Neuronal stem cell (in vitro differentiated cells): ENCODE measurements at regions not wholly inside any gene's neighbourhood (a gene's known extent, or its start where the extent isn't known, plus 50 kb on each side); places are given as distances from the start of the nearest gene placed in this dataset.
"Not testable (repeated sequence)": the region's sequence is repeated elsewhere in the genome, so short reads cannot be mapped to it uniquely, and the experiment has no call there.

Experiments used
- DNase-seq: peaks from one replicate; pipeline ENCODE4 v3.0.0-alpha.2; 2013; ENCODE audit warnings: low spot score
- H2AFZ ChIP-seq: one replicate; pipeline ENCODE4 v1.6.1; 2013; ENCODE audit warnings: mild to moderate bottlenecking, low read length, inconsistent platforms
- H2AK5ac ChIP-seq: 2 replicates; pipeline ENCODE4 v1.6.1; 2013; ENCODE audit warnings: low read depth, mild to moderate bottlenecking, inconsistent platforms, low read length, moderate library complexity, mixed read lengths
- H2BK120ac ChIP-seq: 2 replicates; pipeline ENCODE4 v1.6.1; 2013; ENCODE audit warnings: low read depth, mild to moderate bottlenecking, inconsistent platforms, low read length, moderate library complexity, mixed read lengths
- H2BK12ac ChIP-seq: one replicate; pipeline ENCODE4 v1.6.1; 2013; ENCODE audit warnings: low read length, inconsistent platforms
- H2BK15ac ChIP-seq: 2 replicates; pipeline ENCODE4 v1.6.1; 2013; ENCODE audit warnings: mild to moderate bottlenecking, low read length, inconsistent platforms, mixed read lengths
- H2BK5ac ChIP-seq: one replicate; pipeline ENCODE4 v1.6.1; 2013; ENCODE audit warnings: inconsistent platforms, mild to moderate bottlenecking, low read length, moderate library complexity
- H3K14ac ChIP-seq: one replicate; pipeline ENCODE4 v1.6.1; 2013; ENCODE audit warnings: low read length, inconsistent platforms
- H3K18ac ChIP-seq: 2 replicates; pipeline ENCODE4 v1.6.1; 2013; ENCODE audit warnings: low read length, inconsistent platforms
- H3K23ac ChIP-seq: 2 replicates; pipeline ENCODE4 v1.6.1; 2013; ENCODE audit warnings: low read depth, mild to moderate bottlenecking, mixed read lengths, low read length, inconsistent platforms; ENCODE audit not compliant: poor library complexity
- H3K27ac ChIP-seq: replicated peaks from 3 replicates; pipeline ENCODE4 v1.5.1; 2013; ENCODE audit warnings: low read length, inconsistent platforms
- H3K27me3 ChIP-seq, 3 experiments: 2 replicates each; pipeline ENCODE4 v1.6.1; 2013; ENCODE audit warnings: low read length in 3 of 3, mild to moderate bottlenecking in 2 of 3, inconsistent platforms in 1 of 3, low read depth in 1 of 3, mixed read lengths in 1 of 3, moderate library complexity in 1 of 3; ENCODE audit not compliant: control insufficient read depth in 3 of 3, insufficient read depth in 3 of 3
- H3K36me3 ChIP-seq, 2 donors: replicated peaks in 1 of 2; 2 replicates each; pipeline ENCODE4 v1.6.1; 2013; ENCODE audit warnings: low read length in 2 of 2; ENCODE audit not compliant: control insufficient read depth in 2 of 2, insufficient read depth in 2 of 2
- H3K4ac ChIP-seq: 2 replicates; pipeline ENCODE4 v1.6.1; 2013; ENCODE audit warnings: inconsistent platforms, mild to moderate bottlenecking, low read length, moderate library complexity
- H3K4me1 ChIP-seq, 2 donors: 1 replicate in 1 of 2; 2 replicates in 1 of 2; pipeline ENCODE4 v1.6.1; 2013; ENCODE audit warnings: low read length in 2 of 2, low read depth in 1 of 2; ENCODE audit not compliant: control insufficient read depth in 2 of 2, insufficient read depth in 1 of 2
- H3K4me2 ChIP-seq: one replicate; pipeline ENCODE4 v1.6.1; 2013; ENCODE audit warnings: mild to moderate bottlenecking, low read length, inconsistent platforms; ENCODE audit not compliant: insufficient read depth, poor library complexity, severe bottlenecking
- H3K4me3 ChIP-seq, 2 donors: 2 replicates each; pipeline ENCODE4 v1.5.1; 2013; ENCODE audit warnings: low read length in 2 of 2, mild to moderate bottlenecking in 2 of 2, inconsistent platforms in 1 of 2, moderate library complexity in 1 of 2
- H3K79me1 ChIP-seq: one replicate; pipeline ENCODE4 v1.6.1; 2013; ENCODE audit warnings: low read depth, mild to moderate bottlenecking, inconsistent platforms, low read length, moderate library complexity
- H3K9ac ChIP-seq: one replicate; pipeline ENCODE4 v1.6.1; 2013; ENCODE audit warnings: mild to moderate bottlenecking, low read depth, low read length, inconsistent platforms; ENCODE audit not compliant: poor library complexity
- H3K9me3 ChIP-seq, 2 donors: replicated peaks in 1 of 2; 2 replicates each; pipeline versions ENCODE3 to v1.6.1; 2013; ENCODE audit warnings: low read length in 2 of 2, mild to moderate bottlenecking in 2 of 2, inconsistent platforms in 1 of 2, low read depth in 1 of 2, mixed read lengths in 1 of 2, moderate library complexity in 1 of 2; ENCODE audit not compliant: control insufficient read depth in 2 of 2, insufficient read depth in 1 of 2
- H4K8ac ChIP-seq: one replicate; pipeline ENCODE4 v1.6.1; 2013; ENCODE audit warnings: low read depth, mild to moderate bottlenecking, inconsistent platforms, low read length, moderate library complexity
- H4K91ac ChIP-seq: one replicate; pipeline ENCODE4 v1.6.1; 2013; ENCODE audit warnings: low read length, low read depth, mild to moderate bottlenecking, inconsistent platforms; ENCODE audit not compliant: poor library complexity
- whole genome bisulfite sequencing, 2 donors: extraction: QIAGEN DNeasy Blood & Tissue Kit; methylation state at CpG; one replicate each; pipeline ENCODE4 v1.1.7; 2013; ENCODE audit warnings: missing lambda C conversion rate in 2 of 2, mixed read lengths in 1 of 2; ENCODE audit not compliant: insufficient read length in 2 of 2, insufficient replicate concordance in 1 of 2; ENCODE audit errors: extremely low coverage in 2 of 2; 5-methylcytosine and 5-hydroxymethylcytosine counted together

DNA sequence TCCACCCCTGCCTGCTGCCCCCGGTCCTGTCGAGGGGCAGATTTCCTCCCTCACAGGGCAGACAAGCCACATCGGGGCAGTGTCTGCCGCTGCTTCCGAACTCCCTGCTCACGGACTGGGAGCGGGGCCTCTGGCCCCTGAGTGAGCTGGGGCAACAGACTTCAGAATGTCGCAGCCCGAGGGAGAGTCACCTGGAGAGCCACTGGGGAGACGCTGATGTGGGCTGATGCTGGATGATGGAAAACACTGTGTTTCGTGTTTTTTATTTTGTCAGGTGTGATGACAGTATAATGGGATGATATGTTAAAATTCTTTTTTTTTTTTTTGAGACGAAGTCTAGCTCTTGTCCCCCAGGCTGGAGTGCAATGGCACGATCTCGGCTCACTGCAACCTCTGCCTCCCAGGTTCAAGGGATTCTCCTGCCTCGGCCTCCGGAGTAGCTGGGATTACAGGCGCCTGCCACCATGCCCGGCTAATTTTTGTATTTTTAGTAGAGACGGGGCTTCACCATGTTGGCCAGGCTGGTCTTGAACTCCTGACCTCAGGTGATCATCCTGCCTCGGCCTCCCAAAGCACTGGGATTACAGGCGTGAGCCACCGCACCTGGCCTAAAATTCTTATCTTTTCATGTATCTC lies 52.1 kb upstream of the SEPTIN5 start:
- H3K4me3 ChIP-seq, H3K79me1 ChIP-seq, H3K4ac ChIP-seq, H3K9me3 ChIP-seq, H2AK5ac ChIP-seq, H2BK120ac ChIP-seq, H3K27ac ChIP-seq, H3K4me2 ChIP-seq, H3K18ac ChIP-seq, H3K9ac ChIP-seq, H3K36me3 ChIP-seq, H2BK15ac ChIP-seq, H2BK5ac ChIP-seq, H2AFZ ChIP-seq, H3K14ac ChIP-seq, H4K91ac ChIP-seq, H4K8ac ChIP-seq, DNase-seq, H2BK12ac ChIP-seq, H3K4me1 ChIP-seq, H3K23ac ChIP-seq: not testable (repeated sequence)
- H3K27me3 ChIP-seq, result peaks cover 0 to 32% (median 0%) of the 10 kb centered on the region in 3 experiments
- no CpG with 5 or more reads among the region's 22 CpGs for WGBS, 2 donors

DNA sequence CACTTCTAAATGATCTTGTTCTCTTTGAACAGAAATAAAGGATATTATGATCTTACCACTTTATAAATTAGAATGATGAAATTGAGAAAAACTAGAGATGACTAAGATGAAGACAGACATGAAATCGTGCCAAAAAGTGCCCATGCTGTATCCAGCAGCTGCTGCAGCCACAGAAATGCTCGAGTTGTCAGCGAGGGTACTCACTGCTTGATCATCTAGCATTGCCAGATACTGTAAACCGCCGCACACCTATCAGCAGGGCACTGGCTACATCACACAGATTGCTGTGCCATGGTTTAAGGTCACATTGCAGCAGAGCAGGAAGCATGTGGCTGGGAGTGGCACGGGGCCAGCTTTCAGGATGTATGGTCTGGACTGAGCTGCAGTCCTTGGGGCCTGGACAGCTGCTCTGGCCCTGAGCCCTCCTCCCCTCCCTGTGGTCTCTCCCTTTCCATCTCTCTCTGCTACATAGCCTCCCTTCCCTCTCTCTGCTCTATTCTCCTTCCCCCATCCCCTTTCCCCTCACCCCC lies 51.0 kb upstream of the SEPTIN5 start:
- Histone ChIP-seq H2BK120ac (no peak overlapping the region), H3K27ac (no peak overlapping the region), H3K27me3 (peaks cover 0 to 40% (median 0%) of the 10 kb centered on the region in 3 experiments), H3K79me1 (no peaks in the 10 kb centered on the region), H2AK5ac (no peak overlapping the region), H2BK15ac (no peak overlapping the region), H3K9me3 (no peaks in the 10 kb centered on the region), H3K4me2 (no peak overlapping the region), H2AFZ (no peak overlapping the region), H3K4me3 (peak overlapping the region in 1 of 2 donors; percentile 66), H3K36me3 (no peaks in the 10 kb centered on the region), H3K4ac (no peak overlapping the region), H3K9ac (no peak overlapping the region), H4K91ac (no peak overlapping the region), H3K14ac (no peak overlapping the region), H4K8ac (no peak overlapping the region), H2BK5ac (no peak overlapping the region), H2BK12ac (no peak overlapping the region), H3K18ac (no peak overlapping the region), H3K4me1 (peaks cover 4 to 5% of the 10 kb centered on the region in 2 donors), H3K23ac (peak overlapping the region; percentile 56)
- DNase-seq, result no peak
- WGBS, 2 donors, result no CpG with 5 or more reads among the region's 6 CpGs

DNA sequence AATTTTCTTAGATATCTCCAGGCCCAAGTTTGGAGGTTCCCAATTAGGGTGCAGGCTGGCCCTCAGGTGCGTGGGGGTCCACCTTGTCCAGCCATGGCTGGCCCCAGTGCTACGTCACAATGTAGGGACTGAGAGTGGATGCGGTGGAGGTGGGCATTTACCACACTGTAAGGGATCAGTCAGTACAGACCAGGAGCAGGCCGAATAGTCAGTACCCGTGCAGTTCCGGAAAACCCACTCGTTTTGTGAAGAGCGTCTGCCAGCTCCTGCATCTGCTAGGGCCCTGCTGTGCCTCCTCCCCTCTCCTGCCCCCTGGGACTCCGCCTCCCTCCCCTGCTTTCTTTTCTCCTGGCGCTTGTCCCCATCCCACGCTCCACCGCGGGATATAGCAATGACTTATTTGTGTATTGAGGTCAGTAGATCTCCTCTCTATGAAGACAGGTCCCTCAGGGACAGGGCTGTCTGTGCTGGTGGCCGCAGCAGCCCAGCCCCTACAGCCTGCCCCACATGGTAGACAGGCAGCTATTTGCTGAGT lies 50.4 kb upstream of the SEPTIN5 start:
- no peak overlapping the region for H2AK5ac ChIP-seq
- peak overlapping the region; percentile 56 for H3K23ac ChIP-seq
- peaks cover 4 to 5% of the 10 kb centered on the region in 2 donors for H3K4me1 ChIP-seq
- no peak overlapping the region for H4K91ac ChIP-seq
- H3K36me3 ChIP-seq, result no peaks in the 10 kb centered on the region
- peaks cover 0 to 44% (median 0%) of the 10 kb centered on the region in 3 experiments for H3K27me3 ChIP-seq
- no peak overlapping the region for H4K8ac ChIP-seq
- no peak overlapping the region for H2BK120ac ChIP-seq
- H3K4me3 ChIP-seq, result no peak overlapping the region
- H3K18ac ChIP-seq, result peak overlapping the region; percentile 32
- H3K14ac ChIP-seq, result no peak overlapping the region
- no peaks in the 10 kb centered on the region for H3K79me1 ChIP-seq
- no peaks in the 10 kb centered on the region for H3K9me3 ChIP-seq
- no peak overlapping the region for H2BK5ac ChIP-seq
- H2BK15ac ChIP-seq, result no peak overlapping the region
- no peak overlapping the region for H3K4ac ChIP-seq
- no CpG with 5 or more reads among the region's 14 CpGs for WGBS, 2 donors
- H3K27ac ChIP-seq, result no peak overlapping the region
- no peak overlapping the region for H2AFZ ChIP-seq
- DNase-seq, result no peak
- no peak overlapping the region for H3K4me2 ChIP-seq
- H2BK12ac ChIP-seq, result no peak overlapping the region
- H3K9ac ChIP-seq, result no peak overlapping the region

DNA sequence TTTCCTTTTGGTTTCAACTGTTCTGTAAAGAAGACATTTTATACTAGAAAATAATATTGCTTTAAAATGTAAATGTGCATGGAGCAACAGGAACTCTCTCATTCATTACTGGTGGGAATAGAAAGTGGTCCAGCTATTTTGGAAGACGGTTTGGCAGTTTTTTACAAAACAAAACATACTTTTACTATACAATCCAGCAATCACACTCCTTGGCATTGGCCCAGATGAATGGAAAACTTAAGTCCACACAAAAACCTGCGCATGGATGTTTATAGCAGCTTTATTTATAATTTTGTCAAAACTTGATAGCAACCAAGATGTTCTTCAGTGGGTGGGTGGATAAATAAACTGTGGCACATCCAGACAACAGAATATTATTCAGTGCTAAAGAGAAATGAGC lies 49.9 kb upstream of the SEPTIN5 start:
- Histone ChIP-seq H3K9me3 (no peaks in the 10 kb centered on the region), H3K4me3 (no peak overlapping the region), H3K14ac (no peak overlapping the region), H3K36me3 (no peaks in the 10 kb centered on the region), H4K8ac (no peak overlapping the region), H2BK120ac (no peak overlapping the region), H2BK5ac (no peak overlapping the region), H3K4me1 (peaks cover 4 to 5% of the 10 kb centered on the region in 2 donors), H3K27ac (no peak overlapping the region), H2BK12ac (no peak overlapping the region), H3K9ac (no peak overlapping the region), H3K4me2 (no peak overlapping the region), H3K79me1 (no peaks in the 10 kb centered on the region), H2AFZ (no peak overlapping the region), H3K4ac (no peak overlapping the region), H3K27me3 (peaks cover 0 to 44% (median 0%) of the 10 kb centered on the region in 3 experiments), H2AK5ac (no peak overlapping the region), H3K23ac (no peak overlapping the region), H3K18ac (no peak overlapping the region), H4K91ac (no peak overlapping the region), H2BK15ac (no peak overlapping the region)
- DNase-seq, result no peak
- no CpG with 5 or more reads among the region's 2 CpGs for WGBS, 2 donors
